ENCODE measurements at regions not wholly inside any gene's neighbourhood (a gene's known extent, or its start where the extent isn't known, plus 50 kb on each side); places are given as distances from the start of the nearest gene placed in this dataset.

- TF ChIP-seq POLR2A (IDR thresholded peaks at IDR 0.05) = no peak
- TF ChIP-seq CTCF (IDR thresholded peaks at IDR 0.05) = no peak
Measured at GRCh38 chr1:182142621-182143020, 81.1 kb upstream of the ZNF648 start.

Data from Peyer's patch (tissue), 4 donors.